HEK293 (cell line): ENCODE measurements at regions not wholly inside any gene's neighbourhood (a gene's known extent, or its start where the extent isn't known, plus 50 kb on each side); places are given as distances from the start of the nearest gene placed in this dataset.

Source experiments
- CTCF ChIP-seq: fragments of 450-650 bp; formaldehyde crosslinking; IDR thresholded peaks from 2 replicates; pipeline ENCODE4 v1.5.1; 2016; ENCODE audit warnings: missing biosample characterization, missing genetic modification characterization
- PRDM4 ChIP-seq: fragments of 450-650 bp; formaldehyde crosslinking; IDR thresholded peaks from 2 replicates; pipeline ENCODE4 v1.5.1; 2017; ENCODE audit warnings: missing biosample characterization, missing genetic modification characterization
- ZBTB26 ChIP-seq: fragments of 450-650 bp; formaldehyde crosslinking; optimal IDR thresholded peaks from 2 replicates; pipeline ENCODE3; 2016; ENCODE audit warnings: missing biosample characterization, mild to moderate bottlenecking, missing genetic modification characterization
- ZNF138 ChIP-seq: fragments of 450-650 bp; formaldehyde crosslinking; IDR thresholded peaks from 2 replicates; pipeline ENCODE4 v1.5.1; 2016; ENCODE audit warnings: missing biosample characterization, missing genetic modification characterization, borderline replicate concordance
- ZNF311 ChIP-seq: fragments of 450-650 bp; formaldehyde crosslinking; IDR thresholded peaks from 2 replicates; pipeline ENCODE4 v1.5.1; 2017; ENCODE audit warnings: missing biosample characterization, missing genetic modification characterization, borderline replicate concordance
- ZNF518A ChIP-seq: fragments of 450-650 bp; formaldehyde crosslinking; conservative IDR thresholded peaks from 2 replicates; pipeline ENCODE4 v1.5.1; 2016; ENCODE audit warnings: low read depth, missing biosample characterization, missing genetic modification characterization
- ZNF549 ChIP-seq: fragments of 450-650 bp; IDR thresholded peaks from 2 replicates; pipeline ENCODE4 v1.5.1; 2018; ENCODE audit warnings: missing biosample characterization, missing genetic modification characterization, mild to moderate bottlenecking, inconsistent platforms, moderate library complexity
- ZNF777 ChIP-seq: fragments of 450-650 bp; formaldehyde crosslinking; IDR thresholded peaks from 2 replicates; pipeline ENCODE4 v1.5.1; 2017; ENCODE audit warnings: missing biosample characterization, missing genetic modification characterization, borderline replicate concordance
- ZNF830 ChIP-seq: fragments of 450-650 bp; IDR thresholded peaks from 2 replicates; pipeline ENCODE4 v1.5.0; 2018; ENCODE audit warnings: missing biosample characterization, missing genetic modification characterization, low read depth, mild to moderate bottlenecking, moderate library complexity
- ZNF843 ChIP-seq: fragments of 450-650 bp; formaldehyde crosslinking; IDR thresholded peaks from 2 replicates; pipeline ENCODE4 v1.5.1; 2016; ENCODE audit warnings: missing biosample characterization, missing genetic modification characterization

GRCh38 chr6:132003516-132004178 lies 52.5 kb upstream of the CCN2 start:
- TF ChIP-seq CTCF (tag by site-specific recombination), result no peak
- TF ChIP-seq ZNF843 (tag by site-specific recombination), result no peak
- TF ChIP-seq ZNF138, result no peak
- TF ChIP-seq ZNF777 (tag by site-specific recombination), result no peak
- no peak for TF ChIP-seq ZBTB26 (tag by site-specific recombination)
- TF ChIP-seq ZNF830 (tag by site-specific recombination), result no peak
- TF ChIP-seq ZNF311, result no peak
- TF ChIP-seq ZNF549, result no peak
- no peak for TF ChIP-seq PRDM4 (tag by site-specific recombination)
- no peak for TF ChIP-seq ZNF518A
